AG09309 (cell line): ENCODE measurements at regions not wholly inside any gene's neighbourhood (a gene's known extent, or its start where the extent isn't known, plus 50 kb on each side); places are given as distances from the start of the nearest gene placed in this dataset.

Experiments used
- DNase-seq: peaks from one replicate; pipeline ENCODE4 v3.0.0-alpha.2; 2010; ENCODE audit warnings: low read depth
- H3K4me3 ChIP-seq: 2 replicates; pipeline ENCODE4 v1.5.1; 2011; ENCODE audit warnings: mild to moderate bottlenecking, low read depth, low read length, moderate library complexity; ENCODE audit not compliant: control insufficient read depth
- CTCF ChIP-seq: IDR thresholded peaks from 2 replicates; pipeline ENCODE4 v1.5.1; 2011; ENCODE audit warnings: mild to moderate bottlenecking, low read depth, low read length, inconsistent platforms; ENCODE audit not compliant: insufficient read depth, control insufficient read depth; ENCODE audit errors: missing control alignments

- no peak overlapping the region for H3K4me3 ChIP-seq
- TF ChIP-seq CTCF = no peak
Observed at GRCh38 chr13:62250501-62251201, 835.0 kb upstream of the PCDH20 start.

GRCh38 chr13:62246581-62246980 lies 830.9 kb upstream of the PCDH20 start:
- no peak overlapping the region for H3K4me3 ChIP-seq
- no peak for TF ChIP-seq CTCF
- DNase-seq = no peak

More at GRCh38 chr13:62250501-62251201, 835.0 kb upstream of the PCDH20 start:
- DNase-seq = no peak

GRCh38 chr13:62243106-62243505 lies 827.5 kb upstream of the PCDH20 start:
- no peak overlapping the region for H3K4me3 ChIP-seq
- DNase-seq = no peak
- no peak for TF ChIP-seq CTCF

GRCh38 chr13:62234780-62235440 lies 819.3 kb upstream of the PCDH20 start:
- no peak for DNase-seq
- no peak overlapping the region for H3K4me3 ChIP-seq
- no peak for TF ChIP-seq CTCF

GRCh38 chr13:62210951-62211350 lies 795.3 kb upstream of the PCDH20 start:
- no peak for TF ChIP-seq CTCF
- DNase-seq = no peak

GRCh38 chr13:62209529-62209928 lies 793.9 kb upstream of the PCDH20 start:
- no peak for DNase-seq
- H3K4me3 ChIP-seq = no peak overlapping the region
- TF ChIP-seq CTCF = no peak

More at GRCh38 chr13:62210951-62211350, 795.3 kb upstream of the PCDH20 start:
- no peak overlapping the region for H3K4me3 ChIP-seq

- TF ChIP-seq CTCF = no peak
- DNase-seq = no peak
Observed at GRCh38 chr13:62207388-62207787, 791.7 kb upstream of the PCDH20 start.

More at GRCh38 chr13:62207388-62207787, 791.7 kb upstream of the PCDH20 start:
- H3K4me3 ChIP-seq = no peak overlapping the region
